Muscle of back (tissue), 3 donors: ENCODE measurements at regions not wholly inside any gene's neighbourhood (a gene's known extent, or its start where the extent isn't known, plus 50 kb on each side); places are given as distances from the start of the nearest gene placed in this dataset.

Experiments
- DNase-seq, 3 donors: peaks; one replicate each; pipeline versions ENCODE4 v3.0.0 to v3.0.0-alpha.2; 2013

- no peak for DNase-seq
Observed at GRCh38 chr1:98422816-98423215, 238.7 kb upstream of the SNX7 start.

- no peak for DNase-seq
Observed at GRCh38 chr1:98421085-98421435, 240.5 kb upstream of the SNX7 start.

GRCh38 chr1:98420376-98421084 lies 241.0 kb upstream of the SNX7 start:
- no peak for DNase-seq

GRCh38 chr1:98417820-98418219 lies 243.7 kb upstream of the SNX7 start:
- DNase-seq = no peak

- DNase-seq = no peak
Observed at GRCh38 chr1:98410082-98410481, 251.4 kb upstream of the SNX7 start.

GRCh38 chr1:98406352-98407088 lies 255.0 kb upstream of the SNX7 start:
- DNase-seq = no peak

GRCh38 chr1:98405581-98406074 lies 255.9 kb upstream of the SNX7 start:
- DNase-seq = no peak

GRCh38 chr1:98404866-98405265 lies 256.7 kb upstream of the SNX7 start:
- DNase-seq = no peak

GRCh38 chr1:98403963-98404480 lies 257.5 kb upstream of the SNX7 start:
- no peak for DNase-seq

- no peak for DNase-seq
Observed at GRCh38 chr1:98402860-98403259, 258.7 kb upstream of the SNX7 start.

- no peak for DNase-seq
Observed at GRCh38 chr1:98400446-98400845, 261.1 kb upstream of the SNX7 start.

GRCh38 chr1:98399218-98399617 lies 262.3 kb upstream of the SNX7 start:
- DNase-seq = no peak

- DNase-seq = peak in 1 of 3 donors; percentile 25
Observed at GRCh38 chr1:98398649-98399048, 262.9 kb upstream of the SNX7 start.

- no peak for DNase-seq
Observed at GRCh38 chr1:98398092-98398491, 263.4 kb upstream of the SNX7 start.

GRCh38 chr1:98393719-98394118 lies 267.8 kb upstream of the SNX7 start:
- DNase-seq = no peak

- DNase-seq = no peak
Observed at GRCh38 chr1:98391175-98391574, 270.3 kb upstream of the SNX7 start.

GRCh38 chr1:98389809-98390208 lies 271.7 kb upstream of the SNX7 start:
- DNase-seq = peak in 1 of 3 donors; percentile 76

- DNase-seq = peak; percentile 49 to 81 (median 70)
Observed at GRCh38 chr1:98388441-98388840, 273.1 kb upstream of the SNX7 start.

- no peak for DNase-seq
Observed at GRCh38 chr1:98387701-98388100, 273.8 kb upstream of the SNX7 start.

- DNase-seq = no peak
Observed at GRCh38 chr1:98386675-98387440, 274.7 kb upstream of the SNX7 start.

GRCh38 chr1:98385652-98386051 lies 275.9 kb upstream of the SNX7 start:
- DNase-seq = peak in 2 of 3 donors; percentile 23 to 55

GRCh38 chr1:98384461-98385141 lies 276.9 kb upstream of the SNX7 start:
- DNase-seq = no peak
